HFFc6 (cell line): ENCODE measurements at regions not wholly inside any gene's neighbourhood (a gene's known extent, or its start where the extent isn't known, plus 50 kb on each side); places are given as distances from the start of the nearest gene placed in this dataset.
"Not testable (repeated sequence)": the region's sequence is repeated elsewhere in the genome, so short reads cannot be mapped to it uniquely, and the experiment has no call there.

Source experiments
- DNase-seq: peaks from one replicate; pipeline ENCODE4 v3.0.0-alpha.2; 2018
- H3K27ac Mint-ChIP-seq: 2 replicates; pipeline ENCODE4 v1.8.0; 2020; ENCODE audit warnings: mild to moderate bottlenecking, mixed read lengths
- H3K27me3 Mint-ChIP-seq: 2 replicates; pipeline ENCODE4 v1.8.0; 2021; ENCODE audit warnings: mild to moderate bottlenecking, moderate library complexity, mixed read lengths; ENCODE audit not compliant: insufficient read depth
- H3K36me3 Mint-ChIP-seq: 2 replicates; pipeline ENCODE4 v1.8.0; 2021; ENCODE audit warnings: low read depth, mixed read lengths
- H3K4me1 Mint-ChIP-seq: 2 replicates; pipeline ENCODE4 v1.8.0; 2020; ENCODE audit warnings: low read depth, mixed read lengths
- H3K4me3 Mint-ChIP-seq: 2 replicates; pipeline ENCODE4 v1.8.0; 2020; ENCODE audit warnings: mild to moderate bottlenecking, moderate library complexity, mixed read lengths
- H3K9me3 Mint-ChIP-seq: 2 replicates; pipeline ENCODE4 v1.8.0; 2020; ENCODE audit warnings: mild to moderate bottlenecking, mixed read lengths
- TF ChIP-seq, protein P1 (sequence below): fragments of 200-600 bp; sonication (generic); IDR thresholded peaks from 2 replicates; pipeline ENCODE4 v1.5.0; 2021; ENCODE audit warnings: antibody characterized with exemption, mild to moderate bottlenecking

DNA sequence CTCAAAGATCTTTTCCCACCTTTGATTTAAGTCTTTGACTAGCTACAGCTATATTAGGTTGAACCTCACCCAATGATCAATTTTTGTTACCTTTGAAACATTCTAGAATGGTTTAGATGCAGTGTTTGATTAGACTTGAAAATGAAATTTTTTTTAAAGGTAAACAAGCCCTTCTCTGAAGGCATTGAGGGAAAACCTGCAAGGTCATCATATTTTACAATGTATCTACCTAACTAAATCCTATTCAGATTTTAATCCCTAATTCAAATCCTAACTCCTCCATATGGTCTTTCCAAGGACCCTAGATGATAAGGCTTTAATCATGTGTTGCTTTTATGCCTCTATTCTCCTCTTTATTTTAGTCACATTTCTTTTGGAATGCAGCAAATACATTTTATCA lies 95.4 kb downstream of the ALG10B start:
- peaks cover 31% of the 10 kb centered on the region for H3K9me3 Mint-ChIP-seq
- no peak for DNase-seq
- H3K36me3 Mint-ChIP-seq = no peaks in the 10 kb centered on the region
- H3K4me1 Mint-ChIP-seq = no peaks in the 10 kb centered on the region
- H3K4me3 Mint-ChIP-seq = no peak overlapping the region
- H3K27ac Mint-ChIP-seq = no peak overlapping the region
- TF ChIP-seq, protein P1, sequence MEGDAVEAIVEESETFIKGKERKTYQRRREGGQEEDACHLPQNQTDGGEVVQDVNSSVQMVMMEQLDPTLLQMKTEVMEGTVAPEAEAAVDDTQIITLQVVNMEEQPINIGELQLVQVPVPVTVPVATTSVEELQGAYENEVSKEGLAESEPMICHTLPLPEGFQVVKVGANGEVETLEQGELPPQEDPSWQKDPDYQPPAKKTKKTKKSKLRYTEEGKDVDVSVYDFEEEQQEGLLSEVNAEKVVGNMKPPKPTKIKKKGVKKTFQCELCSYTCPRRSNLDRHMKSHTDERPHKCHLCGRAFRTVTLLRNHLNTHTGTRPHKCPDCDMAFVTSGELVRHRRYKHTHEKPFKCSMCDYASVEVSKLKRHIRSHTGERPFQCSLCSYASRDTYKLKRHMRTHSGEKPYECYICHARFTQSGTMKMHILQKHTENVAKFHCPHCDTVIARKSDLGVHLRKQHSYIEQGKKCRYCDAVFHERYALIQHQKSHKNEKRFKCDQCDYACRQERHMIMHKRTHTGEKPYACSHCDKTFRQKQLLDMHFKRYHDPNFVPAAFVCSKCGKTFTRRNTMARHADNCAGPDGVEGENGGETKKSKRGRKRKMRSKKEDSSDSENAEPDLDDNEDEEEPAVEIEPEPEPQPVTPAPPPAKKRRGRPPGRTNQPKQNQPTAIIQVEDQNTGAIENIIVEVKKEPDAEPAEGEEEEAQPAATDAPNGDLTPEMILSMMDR = no peak
- no peaks in the 10 kb centered on the region; the same call in 1 of the 2 replicates for H3K27me3 Mint-ChIP-seq

DNA sequence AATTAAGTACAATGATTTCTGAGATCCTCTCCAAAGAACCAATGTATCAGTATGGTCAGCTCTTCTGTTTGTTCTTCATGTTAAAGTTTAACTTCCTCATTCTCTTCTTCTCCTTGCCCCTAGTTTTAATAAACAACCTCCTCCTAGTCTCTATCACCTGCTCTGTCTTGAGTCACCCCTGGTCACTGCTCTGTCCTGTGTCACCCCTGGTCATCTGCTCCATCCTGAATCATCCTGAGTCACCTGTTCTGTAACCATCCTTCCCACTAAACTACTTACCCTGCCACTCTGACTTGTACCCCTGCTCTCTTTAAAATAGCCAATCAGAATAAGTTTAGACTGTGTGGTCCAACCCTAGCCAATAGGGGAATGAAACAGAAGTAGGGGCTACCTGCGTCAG lies 100.5 kb downstream of the ALG10B start:
- H3K4me3 Mint-ChIP-seq = no peak overlapping the region
- TF ChIP-seq, protein P1 = no peak
- H3K4me1 Mint-ChIP-seq = no peaks in the 10 kb centered on the region
- H3K9me3 Mint-ChIP-seq = peaks cover 50% of the 10 kb centered on the region
- no peak for DNase-seq
- H3K27ac Mint-ChIP-seq = no peak overlapping the region
- no peaks in the 10 kb centered on the region for H3K36me3 Mint-ChIP-seq
- H3K27me3 Mint-ChIP-seq = no peaks in the 10 kb centered on the region; the same call in 1 of the 2 replicates

DNA sequence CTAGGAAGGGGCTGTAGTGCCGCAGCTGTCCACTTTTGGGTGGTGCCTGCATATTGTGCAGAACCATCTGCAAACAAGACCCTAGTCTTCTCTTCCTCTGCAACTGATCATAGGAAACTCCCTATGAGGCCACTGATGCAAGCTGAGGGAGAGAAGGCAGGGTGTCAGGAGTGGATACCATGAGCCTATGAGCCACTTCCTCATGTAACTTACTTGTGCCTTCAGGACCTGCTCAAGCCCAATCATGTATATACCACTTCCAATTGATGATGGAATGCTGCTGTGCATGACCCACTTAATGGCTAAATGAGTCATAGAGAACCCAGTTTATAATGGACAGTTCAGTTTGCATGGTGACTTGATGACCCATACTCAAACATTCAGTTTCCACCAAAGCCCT lies 107.9 kb downstream of the ALG10B start:
- no peaks in the 10 kb centered on the region for H3K36me3 Mint-ChIP-seq
- no peaks in the 10 kb centered on the region; the same call in 1 of the 2 replicates for H3K27me3 Mint-ChIP-seq

DNA sequence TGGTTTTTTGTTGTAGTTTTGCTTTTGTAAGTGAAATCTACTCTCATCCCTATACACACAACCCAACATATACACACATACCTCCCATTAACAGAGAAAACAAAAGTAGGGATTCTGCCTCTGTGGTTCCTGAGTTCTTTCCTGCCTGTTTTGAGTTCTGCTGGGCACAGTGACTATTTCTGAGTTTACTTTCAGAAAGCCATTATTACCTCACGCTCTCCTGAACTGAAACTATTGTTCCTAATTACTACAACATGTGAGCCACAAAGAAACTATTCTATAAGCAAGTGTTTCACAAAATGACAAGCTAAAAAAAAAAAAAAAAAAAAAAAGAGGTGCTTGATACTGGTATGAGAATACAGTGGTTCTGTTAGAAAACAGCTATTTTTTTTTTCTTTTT lies 110.9 kb downstream of the ALG10B start:
- Mint-ChIP-seq H3K36me3 (no peaks in the 10 kb centered on the region), H3K27me3 (no peaks in the 10 kb centered on the region; the same call in 1 of the 2 replicates), H3K4me3 (no peak overlapping the region), H3K27ac (no peak overlapping the region), H3K9me3 (peaks cover 53% of the 10 kb centered on the region), H3K4me1 (no peaks in the 10 kb centered on the region)
- TF ChIP-seq, protein P1 = no peak
- DNase-seq = no peak

More for the DNA sequence above, 107.9 kb downstream of the ALG10B start:
- Mint-ChIP-seq H3K4me1 (no peaks in the 10 kb centered on the region), H3K4me3 (no peak overlapping the region), H3K9me3 (peaks cover 51% of the 10 kb centered on the region), H3K27ac (no peak overlapping the region)
- TF ChIP-seq, protein P1 = no peak
- DNase-seq = no peak

DNA sequence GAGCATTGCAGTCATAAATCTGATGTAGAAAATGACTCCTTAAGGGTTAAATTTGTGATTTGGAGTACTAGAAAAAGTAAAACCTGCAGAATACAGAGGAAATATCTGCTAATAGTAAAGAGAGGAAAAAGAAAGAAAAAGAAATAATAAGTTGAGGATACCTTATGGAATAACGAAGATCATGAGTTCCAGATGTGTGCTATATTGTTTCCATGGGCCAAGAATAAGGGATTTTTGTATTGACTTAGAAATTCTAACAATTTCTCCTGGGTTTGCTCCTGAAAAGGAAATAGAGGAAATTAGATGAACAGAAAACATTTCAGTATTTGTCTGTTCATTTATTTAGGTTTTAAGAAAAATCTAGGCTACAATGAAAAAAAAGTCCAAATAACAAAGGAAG lies 115.3 kb downstream of the ALG10B start:
- TF ChIP-seq, protein P1 = no peak
- H3K27ac Mint-ChIP-seq = no peak overlapping the region
- no peak for DNase-seq
- peaks cover 9% of the 10 kb centered on the region; the same call in 1 of the 2 replicates for H3K36me3 Mint-ChIP-seq
- peaks cover 69% of the 10 kb centered on the region for H3K9me3 Mint-ChIP-seq
- no peak overlapping the region for H3K4me3 Mint-ChIP-seq
- H3K4me1 Mint-ChIP-seq = no peaks in the 10 kb centered on the region
- H3K27me3 Mint-ChIP-seq = no peaks in the 10 kb centered on the region; the same call in 1 of the 2 replicates

DNA sequence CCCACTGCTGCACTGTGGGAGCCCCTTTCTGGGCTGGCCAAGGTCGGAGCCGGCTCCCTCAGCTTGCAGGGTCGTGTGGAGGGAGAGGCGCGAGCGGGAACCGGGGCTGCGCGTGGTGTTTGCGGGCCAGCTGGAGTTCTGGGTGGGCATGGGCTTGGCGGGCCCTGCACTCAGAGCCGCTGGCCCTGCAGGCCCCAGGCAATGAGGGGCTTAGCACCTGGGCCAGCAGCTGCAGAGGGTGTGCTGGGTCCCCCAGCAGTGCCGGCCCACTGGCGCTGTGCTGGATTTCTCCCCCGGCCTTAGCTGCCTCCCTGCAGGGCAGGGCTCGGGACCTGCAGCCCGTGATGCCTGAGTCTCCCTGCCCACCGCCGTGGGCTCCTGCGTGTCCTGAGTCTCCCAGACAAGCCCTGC lies 125.3 kb downstream of the ALG10B start:
- peaks cover 49% of the 10 kb centered on the region for H3K9me3 Mint-ChIP-seq
- H3K27ac Mint-ChIP-seq, DNase-seq: not testable (repeated sequence)

More for the DNA sequence above, 125.3 kb downstream of the ALG10B start:
- H3K36me3 Mint-ChIP-seq, H3K4me1 Mint-ChIP-seq, H3K4me3 Mint-ChIP-seq, H3K27me3 Mint-ChIP-seq: not testable (repeated sequence)
